ENCODE measurements at regions not wholly inside any gene's neighbourhood (a gene's known extent, or its start where the extent isn't known, plus 50 kb on each side); places are given as distances from the start of the nearest gene placed in this dataset.
"Not testable (repeated sequence)": the region's sequence is repeated elsewhere in the genome, so short reads cannot be mapped to it uniquely, and the experiment has no call there.

DNA sequence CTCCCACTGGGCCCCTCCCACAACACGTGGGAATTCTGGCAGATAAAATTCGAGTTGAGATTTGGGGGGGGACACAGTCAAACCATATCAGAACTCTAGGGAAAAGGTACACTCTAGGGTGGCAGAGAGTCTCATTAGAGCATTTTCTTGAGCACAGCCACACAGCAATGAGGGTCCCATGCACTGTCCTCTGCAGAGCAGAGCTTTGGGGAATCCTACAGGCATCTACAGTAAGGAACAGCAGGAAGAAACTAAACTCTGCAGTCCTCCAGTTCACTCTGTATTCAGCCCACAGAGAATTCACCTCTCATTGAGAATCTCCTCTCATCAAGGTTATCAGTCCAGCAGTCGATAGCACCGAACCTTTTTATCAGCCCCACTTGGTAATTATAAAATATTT is 438.6 kb upstream of the NOX3 start:
- DNase-seq (ENCODE audit: extremely low read depth in 1 of 2, low read depth in 1 of 2), result no peak

GRCh38 chr6:155890409-155890808 is 434.8 kb upstream of the NOX3 start:
- DNase-seq (ENCODE audit: extremely low read depth in 1 of 2, low read depth in 1 of 2), result no peak

DNA sequence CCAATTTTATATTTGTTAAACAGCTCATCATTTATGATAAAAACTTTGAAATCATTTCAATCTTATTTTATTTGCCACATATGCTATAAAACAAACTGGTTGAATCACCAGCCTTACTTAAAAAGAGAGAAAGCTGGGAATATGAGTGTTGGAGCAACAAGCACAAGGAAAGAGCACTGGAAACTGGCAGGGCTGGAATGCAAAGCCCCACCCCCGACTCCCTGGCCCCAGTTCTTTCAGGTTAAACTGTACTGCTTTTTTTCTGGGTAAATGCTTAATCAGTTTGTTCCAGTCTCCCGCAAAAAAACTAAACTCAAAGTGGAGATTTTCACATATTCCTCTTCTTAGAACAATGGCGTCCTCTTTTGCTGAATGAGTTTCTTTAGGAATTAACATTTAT is 433.8 kb upstream of the NOX3 start:
- no peak for DNase-seq (ENCODE audit: extremely low read depth in 1 of 2, low read depth in 1 of 2)

DNA sequence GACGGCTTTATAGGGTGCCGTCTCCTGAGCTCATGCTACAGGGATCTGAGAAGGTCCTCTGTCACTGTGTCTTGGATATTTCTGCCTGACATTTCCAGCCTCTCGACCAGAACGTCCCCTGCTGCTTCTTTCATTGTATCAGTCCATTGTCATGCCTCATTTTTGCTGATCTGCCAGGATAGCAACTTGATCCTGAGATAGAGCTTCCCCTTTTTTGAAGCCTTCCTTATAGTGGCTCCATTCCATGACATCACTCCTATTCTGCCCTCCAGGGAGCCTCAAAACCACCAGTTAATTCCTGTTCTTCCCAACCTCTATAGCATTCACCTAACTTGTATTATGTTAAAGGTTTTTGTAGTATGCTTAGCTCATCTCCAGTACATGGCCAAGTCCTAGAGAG is 431.8 kb upstream of the NOX3 start:
- DNase-seq (ENCODE audit: extremely low read depth in 1 of 2, low read depth in 1 of 2), result no peak

GRCh38 chr6:155883741-155884140 is 428.1 kb upstream of the NOX3 start:
- no peak for DNase-seq (ENCODE audit: extremely low read depth in 1 of 2, low read depth in 1 of 2)

- no peak for DNase-seq (ENCODE audit: extremely low read depth in 1 of 2, low read depth in 1 of 2)
Measured at GRCh38 chr6:155883334-155883731, 427.7 kb upstream of the NOX3 start.

DNA sequence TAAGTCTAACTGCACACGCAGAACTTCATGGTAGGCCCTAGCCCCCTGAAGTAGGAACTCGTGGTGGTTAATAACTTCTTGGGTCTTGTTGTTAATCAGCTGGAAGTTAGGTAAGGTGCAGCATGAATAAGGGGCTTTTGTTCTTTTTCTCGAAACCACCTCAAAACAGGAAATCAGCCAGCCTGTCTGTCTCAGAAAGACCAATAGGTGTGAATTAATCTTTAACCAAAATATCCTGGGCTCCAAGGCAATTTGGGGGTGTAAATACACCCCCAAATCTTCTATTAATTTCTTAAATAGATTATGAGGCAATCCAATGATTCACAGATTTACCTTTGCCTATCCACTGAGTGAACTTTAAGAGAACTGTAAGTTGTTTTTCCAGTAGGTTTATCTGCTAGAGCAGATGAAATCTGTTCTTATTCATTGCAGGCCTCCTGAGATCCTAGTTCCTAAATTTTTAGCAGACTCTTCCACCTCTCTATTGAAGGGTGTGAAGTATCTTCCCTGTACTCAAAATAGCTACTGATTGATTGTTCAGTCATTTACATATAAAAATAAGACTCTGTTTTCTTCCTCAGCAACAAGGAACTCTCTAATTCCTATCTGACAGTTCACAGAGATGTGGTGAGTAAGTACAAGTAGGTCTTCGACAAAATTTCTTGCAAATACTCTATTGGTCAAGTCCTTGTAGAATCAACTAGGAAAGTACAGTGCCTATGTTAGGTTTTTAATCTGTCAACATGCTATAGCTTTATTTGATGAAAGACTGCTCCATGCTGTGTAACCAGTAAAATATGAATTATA is 427.1 kb upstream of the NOX3 start:
- no peak for DNase-seq (ENCODE audit: extremely low read depth in 1 of 2, low read depth in 1 of 2)

DNA sequence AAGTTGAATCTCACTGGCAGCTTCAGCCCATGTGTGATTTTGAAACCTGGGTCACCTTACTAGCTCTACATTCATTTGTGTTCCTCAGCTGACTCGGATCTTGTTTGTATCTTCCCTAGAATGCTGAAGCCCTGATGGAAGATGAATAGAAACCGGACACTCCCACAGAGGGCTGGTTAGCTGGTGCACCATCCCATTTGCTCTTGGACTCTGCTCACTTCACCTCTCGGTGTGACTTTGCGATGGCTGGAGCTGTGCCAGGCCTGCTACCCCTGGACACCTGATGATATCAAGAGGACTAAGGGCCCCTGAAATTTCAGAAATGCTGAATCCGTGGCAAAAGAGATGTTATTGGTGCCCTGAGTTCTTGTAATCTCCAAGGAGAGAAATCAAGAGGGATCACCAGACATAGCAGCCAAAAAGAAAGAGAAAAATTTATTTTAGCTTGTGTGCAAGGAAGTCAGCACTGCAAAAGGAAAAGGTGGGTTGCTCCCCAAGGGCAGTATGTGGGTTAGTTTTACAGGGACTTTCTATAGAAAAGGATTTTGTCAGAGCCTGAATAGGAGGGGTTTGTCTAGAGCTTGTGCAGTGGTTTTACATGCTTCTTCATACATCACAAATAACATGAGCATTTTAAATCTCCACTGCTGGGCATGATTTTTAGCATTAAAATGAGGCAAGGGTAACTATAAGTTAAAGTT is 426.3 kb upstream of the NOX3 start:
- no peak for DNase-seq (ENCODE audit: extremely low read depth in 1 of 2, low read depth in 1 of 2)

- DNase-seq (ENCODE audit: extremely low read depth in 1 of 2, low read depth in 1 of 2), result no peak
Measured at GRCh38 chr6:155880900-155881299, 425.3 kb upstream of the NOX3 start.

DNA sequence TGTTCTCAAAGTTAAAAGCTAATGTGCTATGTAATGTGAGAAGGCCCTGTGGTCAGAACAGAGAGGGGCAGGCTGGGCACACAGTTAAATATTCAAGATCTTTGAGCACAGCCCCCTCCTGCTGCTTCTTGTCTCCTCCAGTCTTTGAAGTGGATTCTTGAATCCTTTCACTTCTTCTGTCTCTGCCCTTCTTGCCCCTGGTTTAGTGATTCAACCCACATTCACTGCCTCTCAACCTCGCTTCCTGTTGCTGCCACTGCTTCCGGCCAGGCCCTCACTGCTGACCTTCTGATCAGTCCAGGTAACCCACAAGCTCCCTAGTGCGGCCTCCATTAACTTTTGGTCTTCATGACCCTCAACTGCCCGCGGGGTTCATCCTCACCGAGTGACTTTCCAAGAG is 417.3 kb upstream of the NOX3 start:
- no peak for DNase-seq (ENCODE audit: extremely low read depth in 1 of 2, low read depth in 1 of 2)

- no peak for DNase-seq (ENCODE audit: extremely low read depth in 1 of 2, low read depth in 1 of 2)
Measured at GRCh38 chr6:155867682-155868081, 412.0 kb upstream of the NOX3 start.

DNA sequence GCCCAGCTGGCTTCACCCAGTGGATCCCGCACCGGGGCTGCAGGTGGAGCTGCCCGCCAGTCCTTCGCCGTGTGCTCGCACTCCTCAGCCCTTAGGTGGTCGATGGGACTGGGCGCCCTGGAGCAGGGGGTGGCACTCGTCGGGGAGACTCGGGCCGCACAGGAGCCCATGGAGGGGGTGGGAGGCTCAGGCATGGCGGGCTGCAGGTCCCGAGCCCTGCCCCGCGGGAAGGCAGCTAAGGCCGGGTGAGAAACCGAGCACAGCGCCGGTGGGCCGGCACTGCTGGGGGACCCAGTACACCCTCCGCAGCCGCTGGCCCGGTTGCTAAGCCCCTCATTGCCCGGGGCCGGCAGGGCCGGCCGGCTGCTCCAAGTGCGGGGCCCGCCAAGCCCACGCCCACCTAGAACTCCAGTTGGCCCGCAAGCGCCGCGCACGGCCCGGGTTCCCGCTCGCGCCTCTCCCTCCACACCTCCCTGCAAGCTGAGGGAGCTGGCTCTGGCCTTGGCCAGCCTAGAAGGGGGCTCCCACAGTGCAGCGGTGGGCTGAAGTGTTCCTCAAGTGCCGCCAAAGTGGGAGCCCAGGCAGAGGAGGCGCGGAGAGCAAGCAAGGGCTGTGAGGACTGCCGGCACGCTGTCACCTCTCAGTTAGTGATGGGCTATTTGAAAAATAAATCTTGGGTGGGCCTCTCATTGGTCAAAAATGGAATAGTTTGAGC is 411.2 kb upstream of the NOX3 start:
- not testable (repeated sequence) for DNase-seq (ENCODE audit: extremely low read depth in 1 of 2, low read depth in 1 of 2)

DNA sequence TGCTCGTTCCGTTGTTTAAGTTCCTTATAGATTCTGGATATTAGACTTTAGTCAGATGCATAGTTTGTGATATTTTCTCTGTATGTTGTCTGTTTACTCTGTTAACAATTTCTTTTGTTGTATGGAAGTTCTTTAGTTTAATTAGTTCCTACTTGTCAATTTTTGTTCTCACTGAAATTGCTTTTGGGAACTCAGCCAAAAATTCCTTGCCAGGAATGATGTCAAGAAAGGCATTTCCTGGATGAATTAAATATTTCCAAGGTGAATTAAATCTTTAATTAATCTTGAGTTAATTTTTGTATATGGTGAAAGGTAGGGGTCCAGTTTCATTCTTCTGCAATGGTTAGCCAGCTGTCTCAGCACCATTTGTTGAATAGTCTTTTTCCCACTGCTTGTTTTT is 406.2 kb upstream of the NOX3 start:
- no peak for DNase-seq (ENCODE audit: extremely low read depth in 1 of 2, low read depth in 1 of 2)

GRCh38 chr6:155858906-155859305 is 403.3 kb upstream of the NOX3 start:
- not testable (repeated sequence) for DNase-seq (ENCODE audit: extremely low read depth in 1 of 2, low read depth in 1 of 2)

DNA sequence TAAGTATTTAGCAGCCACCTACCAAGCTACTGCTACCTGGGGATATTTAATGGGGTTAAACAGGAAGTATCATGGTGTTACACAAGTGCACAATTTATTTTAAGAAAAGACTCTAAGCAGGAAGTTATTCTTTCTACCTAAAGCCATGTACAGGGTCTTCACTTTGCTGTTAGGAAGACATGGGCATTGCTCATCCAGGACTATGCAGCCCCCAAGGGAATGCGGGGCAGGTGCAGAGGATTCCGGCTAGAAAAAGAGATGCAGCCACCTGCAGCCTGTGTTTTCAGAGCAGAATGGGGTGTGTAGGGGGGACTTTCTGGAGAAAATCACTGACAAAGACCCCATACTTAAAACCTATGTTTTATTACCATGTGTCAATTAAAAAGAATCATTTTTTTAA is 399.1 kb upstream of the NOX3 start:
- DNase-seq (ENCODE audit: extremely low read depth in 1 of 2, low read depth in 1 of 2), result no peak

- DNase-seq (ENCODE audit: extremely low read depth in 1 of 2, low read depth in 1 of 2), result no peak
Measured at GRCh38 chr6:155853011-155853410, 397.4 kb upstream of the NOX3 start.

DNA sequence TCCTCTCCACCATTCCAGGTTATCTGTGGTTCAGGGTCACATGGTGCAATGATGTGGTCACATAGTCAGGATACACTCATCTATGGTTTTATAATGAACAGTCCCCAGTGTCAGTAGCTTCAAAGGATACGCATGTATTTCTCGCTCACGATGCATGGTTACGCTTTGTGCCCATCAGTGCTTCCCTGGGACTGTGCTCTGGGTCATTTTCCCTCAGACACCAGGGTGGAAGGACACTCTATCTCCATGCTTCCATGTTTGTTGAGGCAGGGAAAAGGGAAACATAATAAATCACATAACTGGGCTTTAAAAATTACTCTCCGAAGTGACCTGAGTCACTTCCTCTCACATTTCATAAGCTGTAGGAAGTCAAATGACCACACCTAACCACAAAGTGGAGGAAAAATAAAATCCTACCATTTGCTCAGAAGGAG is 394.8 kb upstream of the NOX3 start:
- no peak for DNase-seq (ENCODE audit: extremely low read depth in 1 of 2, low read depth in 1 of 2)

DNA sequence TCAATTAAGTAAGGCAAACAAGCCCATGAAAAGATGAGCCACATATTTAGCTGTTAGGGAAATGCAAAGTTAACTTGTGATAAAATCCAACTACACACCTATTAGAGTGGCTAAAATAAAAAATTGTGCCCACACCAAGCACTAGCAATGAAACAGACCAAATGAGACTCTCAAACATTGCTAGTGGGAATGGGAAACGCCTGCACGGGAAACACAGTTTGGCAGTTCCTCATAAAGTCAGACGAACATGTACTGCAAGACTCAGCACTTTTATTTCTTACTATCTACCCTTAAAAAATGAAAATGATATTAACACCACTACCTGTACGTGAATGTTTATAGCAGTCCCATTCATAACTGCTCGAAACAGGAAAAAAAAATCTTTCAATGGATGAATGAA is 392.1 kb upstream of the NOX3 start:
- DNase-seq (ENCODE audit: extremely low read depth in 1 of 2, low read depth in 1 of 2), result no peak

DNA sequence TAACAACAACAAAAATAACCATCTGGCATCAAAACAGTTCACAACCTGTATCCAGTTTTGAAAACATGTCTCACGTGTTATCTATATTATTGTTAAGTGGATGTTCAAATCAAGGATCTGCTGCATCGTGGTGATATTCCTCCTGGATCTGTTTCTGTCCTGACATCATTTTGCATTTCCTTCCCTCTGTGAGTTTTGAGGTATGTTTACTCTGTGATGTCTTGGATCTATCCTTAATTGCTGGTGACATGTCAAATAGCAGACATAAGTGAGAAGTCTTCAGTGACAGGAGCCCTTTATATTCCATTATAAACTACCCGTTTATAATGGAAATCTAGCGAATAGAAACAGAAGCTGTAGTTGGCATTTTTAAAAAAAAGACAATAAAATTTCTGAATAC is 381.8 kb upstream of the NOX3 start:
- DNase-seq (ENCODE audit: extremely low read depth in 1 of 2, low read depth in 1 of 2), result no peak

DNA sequence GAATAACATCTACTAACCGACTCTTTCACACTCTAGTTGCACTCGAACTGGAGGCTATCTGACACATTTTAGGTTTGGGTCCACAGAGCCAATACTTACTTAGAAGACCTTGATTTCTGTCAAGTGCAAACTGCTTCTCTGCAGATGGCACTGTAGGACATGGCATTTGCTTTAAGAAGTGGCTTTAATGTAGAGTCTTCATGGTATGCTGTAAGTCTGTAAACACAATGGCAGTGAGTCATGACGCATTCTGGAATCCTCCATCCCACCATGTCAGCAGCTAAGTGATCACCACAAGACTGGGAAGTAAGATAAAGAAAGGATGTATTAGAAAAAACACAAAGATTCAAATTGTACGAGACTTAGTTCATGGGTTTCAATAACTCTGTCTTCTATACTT is 377.0 kb upstream of the NOX3 start:
- DNase-seq (ENCODE audit: extremely low read depth in 1 of 2, low read depth in 1 of 2), result no peak

DNA sequence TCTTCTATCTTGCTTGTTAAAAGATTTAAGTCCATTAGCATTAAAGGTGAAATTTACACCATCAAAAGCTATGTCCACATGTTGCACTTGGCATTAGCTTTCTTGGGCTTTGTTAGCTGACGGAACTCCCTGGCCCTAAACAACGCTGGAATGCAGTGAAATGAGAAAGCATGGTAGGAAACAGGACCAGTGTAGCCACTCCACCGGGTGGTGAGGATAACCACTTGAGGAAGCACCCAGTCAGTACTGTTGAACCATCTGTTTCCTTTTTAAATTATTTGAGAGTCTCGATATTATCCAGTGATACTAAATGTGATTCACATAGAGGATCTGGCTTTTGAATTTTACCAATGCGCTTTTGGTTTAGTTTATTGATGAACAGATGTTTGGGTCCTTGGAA is 374.9 kb upstream of the NOX3 start:
- no peak for DNase-seq (ENCODE audit: extremely low read depth in 1 of 2, low read depth in 1 of 2)

DNA sequence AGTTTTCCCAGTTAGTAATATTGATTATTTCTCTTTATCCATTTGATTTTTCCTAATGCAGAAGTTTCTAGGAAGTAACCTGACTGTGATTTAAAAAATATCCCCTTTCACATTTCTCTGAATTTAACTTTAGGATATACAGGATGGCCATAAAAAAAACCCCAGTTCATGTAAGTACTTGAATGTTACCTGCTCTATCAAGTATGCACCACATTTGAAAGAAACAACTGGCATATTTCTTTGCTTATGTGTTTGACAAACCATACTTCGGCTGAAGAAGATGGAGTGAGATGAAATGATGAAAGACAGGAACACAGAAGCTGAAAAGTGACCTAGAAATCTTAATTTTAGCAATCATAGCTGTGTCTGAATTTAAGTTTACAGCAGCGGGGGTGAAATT is 374.0 kb upstream of the NOX3 start:
- no peak for DNase-seq (ENCODE audit: extremely low read depth in 1 of 2, low read depth in 1 of 2)
